ENCODE measurements at regions not wholly inside any gene's neighbourhood (a gene's known extent, or its start where the extent isn't known, plus 50 kb on each side); places are given as distances from the start of the nearest gene placed in this dataset.

DNA sequence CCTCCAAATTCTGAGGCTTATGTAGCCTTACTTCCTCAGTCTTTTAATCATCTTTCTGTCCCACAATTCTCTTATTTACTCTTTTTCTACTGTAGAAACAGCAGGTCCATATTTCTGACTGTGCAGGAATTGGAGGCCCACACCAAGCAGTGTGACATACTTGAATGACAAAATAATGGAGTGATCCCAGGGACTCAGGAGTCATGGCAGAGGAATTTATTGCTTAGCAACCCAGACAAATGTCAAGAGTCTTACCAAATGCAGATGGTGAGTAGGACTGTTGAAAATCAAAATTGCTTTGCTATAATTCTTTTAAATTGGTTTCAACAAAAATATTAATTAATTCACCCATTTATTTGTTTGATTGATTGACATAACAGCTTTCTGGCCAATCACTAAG is 59.9 kb downstream of the HTR1B start:
- no peak for DNase-seq

GRCh38 chr6:77401231-77401630 is 62.1 kb downstream of the HTR1B start:
- no peak for DNase-seq

DNA sequence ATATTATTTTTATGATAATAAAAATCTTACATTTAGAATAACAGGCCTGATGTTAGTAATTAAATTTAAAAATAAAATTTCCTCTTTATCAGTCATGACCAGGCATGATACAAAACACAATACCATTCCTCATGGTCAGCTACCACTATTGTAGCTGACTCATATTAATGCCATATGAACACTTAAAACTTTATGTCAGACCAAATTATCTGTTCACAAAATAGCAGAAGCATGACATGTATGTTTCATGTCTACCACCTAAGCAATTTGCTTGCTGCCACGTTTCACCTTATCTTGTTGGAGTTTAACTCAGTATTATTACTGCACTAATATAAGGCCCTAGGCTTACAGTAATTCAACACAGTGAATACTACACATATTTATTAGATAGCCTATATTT is 65.7 kb downstream of the HTR1B start:
- no peak for DNase-seq

GRCh38 chr6:77389402-77389801 is 73.9 kb downstream of the HTR1B start:
- no peak for DNase-seq

- no peak for DNase-seq
Measured at GRCh38 chr6:77383026-77383425, 80.3 kb downstream of the HTR1B start.

DNA sequence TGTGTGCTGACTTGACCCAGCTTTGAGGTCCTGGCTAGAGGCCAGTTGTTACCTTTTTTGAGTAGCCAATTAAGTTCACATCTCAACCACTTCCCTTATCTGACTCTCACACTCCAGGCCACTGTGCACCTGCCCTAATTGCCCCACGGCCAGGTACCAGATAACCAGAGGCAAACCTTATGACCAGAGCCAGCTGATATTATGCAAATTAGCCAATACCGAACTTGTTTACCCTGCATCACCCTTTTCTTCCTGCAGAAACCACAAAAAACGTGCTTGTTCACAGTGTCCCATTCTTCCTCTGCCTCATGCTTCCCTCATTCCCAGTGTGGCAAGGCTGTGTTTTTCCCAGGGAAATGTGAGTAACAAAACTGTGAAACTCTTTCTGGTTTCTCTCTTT is 89.3 kb downstream of the HTR1B start:
- DNase-seq: no peak

GRCh38 chr6:77371748-77372147 is 91.5 kb downstream of the HTR1B start:
- DNase-seq: no peak

DNA sequence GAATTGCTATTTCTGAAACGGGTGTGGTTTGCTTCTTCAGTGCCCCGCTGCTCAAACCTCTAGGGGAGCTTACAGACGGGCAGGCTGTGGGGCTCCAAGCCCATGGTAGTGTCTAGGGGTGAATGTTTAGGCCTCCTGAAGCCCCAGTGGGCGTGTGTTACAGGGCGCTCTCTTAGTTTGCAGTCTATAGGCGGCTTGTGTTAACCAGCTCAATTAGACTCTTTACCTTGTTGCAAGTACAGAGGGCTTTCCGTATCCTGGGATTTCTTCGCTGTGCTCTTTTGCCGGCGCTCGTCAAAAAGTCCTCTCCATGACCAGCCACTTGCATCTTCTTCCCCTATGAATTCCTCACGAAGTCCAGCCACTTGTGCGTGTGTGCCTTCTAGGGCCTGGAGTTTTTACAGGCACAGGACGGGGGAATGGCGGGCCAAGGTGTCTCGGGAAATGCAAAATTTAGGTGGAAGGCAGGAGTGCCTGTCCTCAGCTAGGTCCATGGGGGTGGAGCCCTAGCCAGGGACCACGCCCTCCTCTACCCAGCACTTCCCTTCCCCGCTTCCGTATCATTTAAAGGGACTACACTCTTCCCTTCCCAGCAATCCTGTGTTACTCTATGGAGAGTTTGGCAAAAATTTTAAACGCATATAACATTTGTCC is 94.5 kb downstream of the HTR1B start:
- DNase-seq: no peak

- DNase-seq: no peak
Measured at GRCh38 chr6:77366798-77367197, 96.5 kb downstream of the HTR1B start.

GRCh38 chr6:77363702-77364101 is 99.6 kb downstream of the HTR1B start:
- DNase-seq: no peak

- no peak for DNase-seq
Measured at GRCh38 chr6:77362055-77362454, 101.2 kb downstream of the HTR1B start.

- no peak for DNase-seq
Measured at GRCh38 chr6:77361018-77361417, 102.3 kb downstream of the HTR1B start.

DNA sequence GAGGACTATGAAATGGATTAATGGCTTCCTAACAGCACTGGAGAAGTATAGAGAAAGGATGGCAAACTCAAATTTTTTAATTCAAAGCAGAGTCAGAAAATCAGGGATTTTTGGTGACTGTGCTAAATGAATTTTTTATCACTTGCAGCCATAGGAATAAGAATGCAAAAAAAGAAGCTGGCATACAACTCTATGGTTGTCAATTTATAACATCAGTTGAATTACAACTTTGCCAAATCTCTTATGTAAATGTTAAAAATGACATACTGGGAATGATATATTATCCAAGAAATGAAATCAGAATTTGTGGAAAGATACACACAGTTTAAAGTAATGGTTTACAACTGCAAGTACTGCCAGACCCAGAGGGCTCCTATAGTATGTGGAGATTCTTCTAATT is 106.5 kb downstream of the HTR1B start:
- DNase-seq: no peak

- DNase-seq: no peak
Measured at GRCh38 chr6:77354581-77354980, 108.7 kb downstream of the HTR1B start.

GRCh38 chr6:77353129-77353528 is 110.2 kb downstream of the HTR1B start:
- DNase-seq: no peak

GRCh38 chr6:77341058-77341986 is 122.0 kb downstream of the HTR1B start:
- DNase-seq: no peak

GRCh38 chr6:77340331-77340730 is 123.0 kb downstream of the HTR1B start:
- DNase-seq: no peak

GRCh38 chr6:77339926-77340325 is 123.4 kb downstream of the HTR1B start:
- DNase-seq: no peak

GRCh38 chr6:77337392-77337791 is 125.9 kb downstream of the HTR1B start:
- DNase-seq: no peak

GRCh38 chr6:77334093-77334492 is 129.2 kb downstream of the HTR1B start:
- DNase-seq: no peak

DNA sequence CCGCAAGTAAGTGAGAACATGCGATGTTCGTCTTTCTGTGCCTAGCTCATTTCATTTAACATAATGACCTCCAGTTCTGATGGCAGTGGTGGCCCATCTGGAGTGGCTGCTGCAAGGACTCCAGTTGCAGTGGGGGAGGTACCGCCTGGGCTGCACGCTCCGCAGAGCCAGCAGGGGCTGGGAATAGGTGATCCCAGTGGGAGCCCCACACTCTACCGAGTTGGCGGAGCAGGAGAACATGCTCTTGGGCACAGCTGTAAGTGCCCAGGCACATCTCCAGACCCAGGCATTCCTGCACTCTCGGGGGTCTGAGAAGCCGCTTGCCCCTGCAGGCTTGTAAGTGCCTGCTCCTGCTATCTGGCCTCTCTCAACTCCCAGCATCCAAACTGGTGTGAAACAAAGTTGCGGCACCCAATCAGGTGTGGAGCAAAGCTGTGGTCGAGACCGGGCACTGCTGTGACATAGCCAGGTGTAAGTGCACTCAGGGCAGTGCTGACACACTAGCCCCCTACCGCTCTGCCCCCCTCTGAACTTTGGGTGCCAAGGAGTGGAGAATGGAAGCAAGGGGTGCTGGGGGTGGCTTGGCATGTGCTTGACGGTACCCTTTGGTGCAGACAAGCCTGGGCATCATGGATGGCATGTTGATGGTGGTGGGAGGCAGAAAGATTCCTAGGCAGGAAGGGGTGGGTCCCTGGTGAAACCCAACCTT is 130.2 kb downstream of the HTR1B start:
- DNase-seq: no peak

DNA sequence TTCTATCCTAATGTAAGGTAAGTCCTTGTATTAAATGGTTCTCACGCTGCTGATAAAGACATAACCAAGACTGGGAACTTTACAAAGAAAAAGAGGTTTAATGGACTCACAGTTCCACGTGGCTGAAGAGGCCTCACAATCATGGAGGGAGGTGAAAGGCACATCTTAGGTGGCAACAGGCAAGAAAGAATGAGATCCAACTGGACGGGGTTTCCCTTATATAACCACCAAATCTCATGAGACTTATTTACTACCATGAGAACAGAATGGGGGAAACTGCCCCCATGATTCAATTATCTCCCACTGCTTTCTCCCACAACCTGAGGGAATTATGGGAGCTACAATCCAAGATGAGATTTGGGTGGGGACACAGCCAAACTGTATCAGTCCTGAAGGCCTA is 136.6 kb downstream of the HTR1B start:
- DNase-seq: no peak

DNA sequence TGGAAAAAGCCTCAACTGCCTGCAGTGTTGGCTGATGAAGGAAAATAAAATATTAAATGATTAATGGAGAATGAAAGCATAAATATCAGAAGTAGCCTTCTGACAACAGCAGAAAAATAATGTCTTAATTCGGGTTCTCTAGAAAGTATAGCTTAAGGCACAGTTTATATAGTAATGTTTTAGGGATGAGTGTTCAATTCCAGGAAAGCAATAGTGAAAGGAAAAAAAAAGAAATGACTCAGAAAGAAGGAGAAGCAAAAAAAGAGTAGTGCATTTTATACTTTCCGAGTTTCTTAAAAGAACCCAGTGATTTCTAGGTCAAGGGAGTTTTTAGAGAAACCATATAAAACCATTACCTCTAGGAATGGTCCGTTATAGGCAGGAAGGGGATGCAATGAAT is 137.3 kb downstream of the HTR1B start:
- DNase-seq: no peak

Data from muscle of arm (tissue), 1 donor.